ENCODE measurements at regions not wholly inside any gene's neighbourhood (a gene's known extent, or its start where the extent isn't known, plus 50 kb on each side); places are given as distances from the start of the nearest gene placed in this dataset.

DNA sequence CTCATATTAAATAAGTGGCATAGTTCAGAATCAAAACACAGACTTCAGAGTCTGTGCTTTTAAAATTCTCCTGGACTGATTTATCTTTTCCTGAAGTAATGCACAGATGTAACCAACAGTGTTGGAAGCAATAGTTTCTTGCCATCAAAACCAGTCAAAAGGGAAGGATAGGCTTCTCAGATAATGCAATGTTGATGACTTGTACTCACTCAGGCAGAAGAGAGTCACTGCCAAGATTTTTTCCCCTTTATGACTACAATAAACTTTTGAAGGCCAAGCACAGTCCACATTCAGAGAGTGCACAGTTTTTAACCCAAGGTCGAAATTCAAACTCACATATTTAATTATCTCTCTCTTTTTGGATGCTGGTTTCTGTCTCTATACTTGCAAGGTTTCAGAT, 305.0 kb upstream of the SGO1 start:
- TF ChIP-seq, protein P1, sequence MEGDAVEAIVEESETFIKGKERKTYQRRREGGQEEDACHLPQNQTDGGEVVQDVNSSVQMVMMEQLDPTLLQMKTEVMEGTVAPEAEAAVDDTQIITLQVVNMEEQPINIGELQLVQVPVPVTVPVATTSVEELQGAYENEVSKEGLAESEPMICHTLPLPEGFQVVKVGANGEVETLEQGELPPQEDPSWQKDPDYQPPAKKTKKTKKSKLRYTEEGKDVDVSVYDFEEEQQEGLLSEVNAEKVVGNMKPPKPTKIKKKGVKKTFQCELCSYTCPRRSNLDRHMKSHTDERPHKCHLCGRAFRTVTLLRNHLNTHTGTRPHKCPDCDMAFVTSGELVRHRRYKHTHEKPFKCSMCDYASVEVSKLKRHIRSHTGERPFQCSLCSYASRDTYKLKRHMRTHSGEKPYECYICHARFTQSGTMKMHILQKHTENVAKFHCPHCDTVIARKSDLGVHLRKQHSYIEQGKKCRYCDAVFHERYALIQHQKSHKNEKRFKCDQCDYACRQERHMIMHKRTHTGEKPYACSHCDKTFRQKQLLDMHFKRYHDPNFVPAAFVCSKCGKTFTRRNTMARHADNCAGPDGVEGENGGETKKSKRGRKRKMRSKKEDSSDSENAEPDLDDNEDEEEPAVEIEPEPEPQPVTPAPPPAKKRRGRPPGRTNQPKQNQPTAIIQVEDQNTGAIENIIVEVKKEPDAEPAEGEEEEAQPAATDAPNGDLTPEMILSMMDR (IDR thresholded peaks at IDR 0.05): no peak
- no peak for TF ChIP-seq POLR2A (IDR thresholded peaks at IDR 0.05)
